GM21825 (cell line): ENCODE measurements at regions not wholly inside any gene's neighbourhood (a gene's known extent, or its start where the extent isn't known, plus 50 kb on each side); places are given as distances from the start of the nearest gene placed in this dataset.

ENCODE experiments used
- ATAC-seq: cut with Tn5 transposase; IDR thresholded peaks from one replicate; pipeline ENCODE4 v1.9.1; 2021; ENCODE audit warnings: mild to moderate bottlenecking, moderate library complexity; ENCODE audit not compliant: unreplicated experiment

DNA sequence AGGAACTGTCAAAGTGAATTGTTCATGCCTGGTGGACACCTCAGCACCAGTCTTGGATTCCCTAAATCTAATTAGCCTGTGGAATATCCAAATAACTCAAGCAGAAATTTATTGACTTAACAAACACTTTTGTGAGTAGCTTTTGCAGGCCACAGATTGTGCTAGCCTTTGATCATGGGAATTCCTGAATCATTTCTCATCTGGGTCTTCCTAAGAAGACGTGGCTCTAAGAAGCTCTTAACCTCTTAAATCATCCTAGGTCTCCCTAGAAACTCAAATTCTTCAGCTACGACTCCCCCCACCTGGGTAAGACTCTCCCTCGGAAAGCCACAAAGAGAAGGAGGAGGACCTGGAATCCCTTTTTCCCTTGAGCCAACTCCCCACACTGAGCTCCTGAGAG, 53.8 kb upstream of the PSEN2 start:
- ATAC-seq = no peak

GRCh38 chr1:226814751-226815537, 55.5 kb upstream of the PSEN2 start:
- no peak for ATAC-seq

GRCh38 chr1:226813671-226814591, 56.5 kb upstream of the PSEN2 start:
- no peak for ATAC-seq

DNA sequence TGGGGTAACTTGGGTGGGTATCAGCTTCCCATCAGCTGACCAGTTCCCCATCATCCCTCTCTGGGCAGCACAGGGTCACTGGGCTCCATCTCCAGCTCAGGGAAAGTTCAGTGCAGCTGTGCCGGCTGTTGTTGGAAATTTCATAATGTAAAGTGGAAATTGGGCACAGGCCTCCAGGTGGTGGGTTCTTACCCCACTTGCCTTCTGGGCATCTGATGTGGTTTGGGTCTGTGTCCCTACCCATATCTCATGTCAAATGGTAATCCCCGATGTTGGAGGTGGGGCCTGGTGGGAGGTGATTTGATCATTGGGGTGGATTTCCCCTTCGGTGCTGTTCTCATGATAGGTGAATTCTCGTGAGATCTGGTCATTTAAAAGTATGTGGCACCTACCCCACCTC, 59.7 kb upstream of the PSEN2 start:
- ATAC-seq = no peak

- ATAC-seq = no peak
These were observed 60.4 kb upstream of the PSEN2 start for GRCh38 chr1:226809785-226810571.

- ATAC-seq = no peak
These were observed 61.9 kb upstream of the PSEN2 start for GRCh38 chr1:226808501-226808900.

DNA sequence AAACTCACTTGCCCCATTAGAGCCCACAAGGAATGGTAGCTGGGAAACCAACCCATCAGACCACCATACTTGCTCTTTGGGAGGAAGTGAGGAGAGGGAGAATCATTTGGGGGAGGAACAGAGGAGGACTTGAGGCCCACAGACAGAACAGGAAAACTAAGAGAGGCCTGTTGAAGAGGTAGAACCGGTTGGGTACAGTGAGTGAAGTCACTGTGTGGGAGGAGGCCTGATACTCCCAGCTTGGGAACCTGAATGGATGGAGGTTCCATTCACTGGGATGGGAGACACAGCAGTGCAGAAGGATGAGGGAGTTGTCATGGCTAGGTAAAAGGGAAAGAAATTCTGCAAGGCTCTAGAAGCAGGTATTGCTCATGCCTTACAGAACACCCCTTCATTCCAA, 63.4 kb upstream of the PSEN2 start:
- ATAC-seq = no peak

- no peak for ATAC-seq
These were observed 65.3 kb upstream of the PSEN2 start for GRCh38 chr1:226804907-226805759.

GRCh38 chr1:226800763-226801380, 61.8 kb upstream of the ITPKB start:
- no peak for ATAC-seq

DNA sequence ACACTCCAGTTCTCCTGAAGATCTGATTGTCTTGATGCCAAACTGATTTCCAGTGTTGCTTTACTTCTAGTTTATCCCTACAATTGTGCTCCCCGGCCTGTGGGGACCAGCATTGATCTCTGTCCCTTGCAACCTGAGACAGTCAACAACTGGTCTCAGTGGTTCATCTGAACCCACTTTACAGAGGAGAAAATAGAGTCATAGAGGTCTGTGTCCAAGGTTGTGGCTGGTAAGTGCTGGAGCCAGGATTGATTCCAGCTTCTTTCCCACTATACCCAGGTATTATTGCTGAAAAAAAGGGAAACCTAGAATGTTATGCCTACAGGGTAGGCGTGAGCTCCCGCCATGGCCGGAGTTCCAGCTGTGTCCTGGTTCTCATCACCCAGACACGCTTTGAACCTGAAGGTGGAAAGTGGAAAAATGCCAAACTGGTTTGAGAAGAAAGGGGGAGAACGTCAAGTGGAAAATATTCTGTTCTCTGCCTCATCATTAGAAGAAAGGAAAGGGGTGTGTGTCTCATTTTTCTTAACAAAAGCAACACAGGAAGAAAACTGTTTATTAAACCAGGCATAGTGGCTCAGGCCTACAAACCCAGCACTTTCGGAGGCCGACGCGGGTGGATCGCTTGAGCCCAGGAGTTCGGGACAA, 60.7 kb upstream of the ITPKB start:
- ATAC-seq = no peak

DNA sequence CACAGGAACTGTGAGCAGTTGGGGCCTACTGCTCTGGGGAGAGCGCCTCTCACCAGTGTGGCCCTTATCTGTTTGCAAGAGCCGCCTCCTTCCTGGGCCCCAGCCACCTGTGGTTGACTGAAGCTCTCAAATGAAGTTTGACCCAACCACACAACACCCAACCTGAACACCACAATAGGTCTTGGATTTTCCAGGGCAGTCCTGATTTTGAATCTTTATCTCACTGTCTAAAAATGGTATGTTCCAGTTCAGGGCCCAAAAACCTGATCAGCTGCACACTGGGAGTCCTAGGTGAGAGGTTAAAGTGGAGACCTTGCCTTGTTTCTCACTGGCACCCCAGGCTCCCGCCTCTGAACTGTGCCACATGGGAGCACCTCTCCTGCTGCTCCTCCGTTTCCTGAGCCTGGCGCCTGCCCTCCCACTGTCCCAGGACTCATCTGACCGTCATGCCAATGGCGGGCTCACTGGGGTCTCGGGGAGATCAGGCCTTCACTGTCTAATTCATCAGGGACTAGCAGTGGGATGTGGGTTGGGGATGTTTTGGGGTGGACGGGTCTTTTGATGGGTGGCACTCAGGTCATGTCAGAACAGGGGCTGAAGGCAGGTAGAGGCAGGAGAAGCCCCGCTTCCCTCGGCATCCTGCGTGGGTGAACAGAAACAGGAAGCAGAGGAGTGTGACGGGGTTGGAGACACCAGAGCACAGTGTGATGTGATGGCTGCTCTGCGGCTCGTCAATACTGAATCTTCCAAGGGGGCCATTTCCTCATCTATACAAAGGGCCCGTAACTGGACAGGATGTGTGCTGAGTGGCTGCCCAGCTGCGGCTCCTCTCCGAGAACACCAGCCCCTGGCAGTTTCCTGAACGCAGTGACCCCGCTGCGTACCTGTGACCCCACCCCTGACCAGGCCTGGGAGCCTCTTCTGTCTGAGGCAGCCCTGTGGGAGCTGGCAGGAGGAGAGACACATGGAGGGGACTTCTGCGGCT, 59.6 kb upstream of the ITPKB start:
- ATAC-seq = peak; percentile 79

DNA sequence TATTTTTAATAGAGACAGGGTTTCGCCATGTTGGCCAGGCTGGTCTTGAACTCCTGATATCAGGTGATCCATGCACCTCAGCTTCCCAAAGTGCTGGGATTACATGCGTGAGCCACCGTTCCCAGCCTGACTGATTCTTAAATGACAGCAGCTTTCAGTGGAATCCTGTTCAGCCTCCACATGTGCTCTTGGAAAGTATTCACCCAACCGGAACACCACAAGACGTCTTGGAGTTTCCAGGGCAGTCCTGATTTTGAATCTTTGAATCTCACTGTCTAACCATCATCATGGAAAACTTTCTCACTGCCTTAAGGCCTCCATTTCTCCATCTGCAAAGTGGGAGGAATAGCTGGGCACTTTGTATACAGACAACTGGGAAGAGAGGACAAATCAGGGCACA, 58.1 kb upstream of the ITPKB start:
- ATAC-seq = no peak

DNA sequence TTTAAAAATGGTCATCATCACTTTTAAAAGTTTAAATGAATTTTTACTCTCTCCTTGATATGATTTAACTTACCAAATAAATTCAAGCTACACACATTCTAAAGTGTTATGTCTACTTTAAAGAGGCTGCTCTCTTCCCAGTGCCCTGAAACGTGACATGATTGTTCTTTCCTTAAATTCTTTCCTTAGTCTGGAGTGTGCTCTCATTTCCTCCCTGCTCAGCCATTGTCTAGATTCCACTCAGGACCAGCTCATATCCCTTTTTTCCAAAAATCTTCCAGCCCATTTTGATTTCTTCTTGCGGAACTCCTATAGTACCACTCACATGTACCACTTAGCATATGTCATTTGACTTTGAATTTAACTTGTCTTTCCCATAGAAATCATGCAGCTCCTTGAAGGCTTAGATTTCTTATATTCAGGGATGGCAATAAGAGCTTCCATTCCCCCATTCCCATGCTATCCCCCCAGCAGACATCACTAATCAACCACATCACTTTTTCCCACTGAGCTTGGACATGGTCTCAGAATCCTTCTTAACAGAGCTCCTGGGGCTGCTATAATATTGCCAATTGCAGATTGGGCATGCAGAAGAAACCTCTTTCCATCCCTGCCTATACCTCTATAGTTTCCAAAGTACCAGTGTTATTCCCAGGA, 54.7 kb upstream of the ITPKB start:
- ATAC-seq = no peak

DNA sequence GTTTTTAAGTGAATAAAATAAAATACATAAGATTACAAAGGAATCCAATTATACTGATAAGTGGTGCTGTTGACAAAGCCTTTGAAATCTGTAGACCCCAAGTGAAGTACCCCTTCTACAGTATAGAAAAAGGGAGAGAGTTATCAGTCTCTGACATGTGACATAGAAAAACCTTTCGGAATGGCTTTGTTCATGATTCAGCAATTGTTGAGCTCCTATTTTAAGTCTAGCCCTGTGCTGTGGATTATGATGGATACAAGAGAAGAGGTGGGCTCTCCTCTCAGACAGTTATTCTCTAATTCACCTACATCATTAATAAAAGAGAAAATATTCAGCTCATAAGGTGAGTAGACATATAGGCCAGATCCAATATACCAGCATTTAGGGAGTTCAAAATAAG, 53.3 kb upstream of the ITPKB start:
- no peak for ATAC-seq

- ATAC-seq = no peak
These were observed 51.6 kb upstream of the ITPKB start for GRCh38 chr1:226790545-226791181.

- ATAC-seq = peak; percentile 56
These were observed 49.9 kb upstream of the ITPKB start for GRCh38 chr1:226788965-226789364.
